Transverse colon (tissue), 3 donors: ENCODE measurements at regions not wholly inside any gene's neighbourhood (a gene's known extent, or its start where the extent isn't known, plus 50 kb on each side); places are given as distances from the start of the nearest gene placed in this dataset.

Experiments
- EP300 ChIP-seq: sonication (generic); formaldehyde crosslinking; IDR thresholded peaks from one replicate; pipeline ENCODE4 v1.6.1; 2017; ENCODE audit warnings: antibody characterized with exemption, low read depth
- TF ChIP-seq, protein P1 (sequence below), 5 experiments: fragments of 200-600 bp in 3 of 5; fragments of 450-650 bp in 2 of 5; sonication (generic) in 3 of 5; IDR thresholded peaks; 1 replicate in 2 of 5; 2 replicates in 3 of 5; pipeline ENCODE4 v1.5.1; 2016 to 2017; ENCODE audit warnings: antibody characterized with exemption in 5 of 5, inconsistent platforms in 3 of 5, mild to moderate bottlenecking in 2 of 5, moderate library complexity in 1 of 5

DNA sequence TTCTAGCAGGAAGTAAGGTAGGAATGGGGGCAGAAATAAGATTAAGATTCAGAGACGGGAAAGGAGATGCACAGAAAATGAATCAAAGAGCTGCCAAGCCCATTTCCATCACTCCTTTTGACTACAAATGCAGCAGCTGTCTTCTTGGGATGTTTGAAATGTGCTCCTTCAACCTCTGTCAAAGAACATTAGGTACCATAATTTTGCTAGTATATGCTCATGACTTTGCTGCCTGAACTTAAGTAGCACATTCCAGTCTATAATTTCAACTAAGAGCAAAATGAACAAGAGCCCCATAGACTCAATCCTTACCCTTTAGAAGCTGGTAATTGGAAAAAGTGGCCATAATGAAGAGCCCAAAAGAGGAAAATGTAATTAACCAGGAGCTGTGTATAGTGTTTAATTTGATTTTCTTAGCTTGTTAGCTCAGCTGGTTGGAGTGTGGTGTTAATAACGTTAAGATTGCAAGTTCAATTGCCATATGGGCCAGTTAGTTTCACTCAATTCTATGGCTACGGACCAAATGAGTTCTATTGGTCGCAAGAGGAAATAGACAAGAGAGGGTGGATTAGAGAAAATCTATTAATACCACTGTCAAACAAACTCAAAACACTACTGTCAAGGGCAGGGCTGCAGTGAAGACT lies 349.9 kb downstream of the ZBBX start:
- TF ChIP-seq, protein P1, sequence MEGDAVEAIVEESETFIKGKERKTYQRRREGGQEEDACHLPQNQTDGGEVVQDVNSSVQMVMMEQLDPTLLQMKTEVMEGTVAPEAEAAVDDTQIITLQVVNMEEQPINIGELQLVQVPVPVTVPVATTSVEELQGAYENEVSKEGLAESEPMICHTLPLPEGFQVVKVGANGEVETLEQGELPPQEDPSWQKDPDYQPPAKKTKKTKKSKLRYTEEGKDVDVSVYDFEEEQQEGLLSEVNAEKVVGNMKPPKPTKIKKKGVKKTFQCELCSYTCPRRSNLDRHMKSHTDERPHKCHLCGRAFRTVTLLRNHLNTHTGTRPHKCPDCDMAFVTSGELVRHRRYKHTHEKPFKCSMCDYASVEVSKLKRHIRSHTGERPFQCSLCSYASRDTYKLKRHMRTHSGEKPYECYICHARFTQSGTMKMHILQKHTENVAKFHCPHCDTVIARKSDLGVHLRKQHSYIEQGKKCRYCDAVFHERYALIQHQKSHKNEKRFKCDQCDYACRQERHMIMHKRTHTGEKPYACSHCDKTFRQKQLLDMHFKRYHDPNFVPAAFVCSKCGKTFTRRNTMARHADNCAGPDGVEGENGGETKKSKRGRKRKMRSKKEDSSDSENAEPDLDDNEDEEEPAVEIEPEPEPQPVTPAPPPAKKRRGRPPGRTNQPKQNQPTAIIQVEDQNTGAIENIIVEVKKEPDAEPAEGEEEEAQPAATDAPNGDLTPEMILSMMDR (IDR thresholded peaks at IDR 0.05): no peak
- no peak for TF ChIP-seq EP300
